Parathyroid adenoma (tissue), 2 donors: ENCODE measurements at regions not wholly inside any gene's neighbourhood (a gene's known extent, or its start where the extent isn't known, plus 50 kb on each side); places are given as distances from the start of the nearest gene placed in this dataset.
"Not testable (repeated sequence)": the region's sequence is repeated elsewhere in the genome, so short reads cannot be mapped to it uniquely, and the experiment has no call there.

Source experiments
- H2AFZ ChIP-seq: fragments of 300-600 bp; sonication (generic); one replicate; pipeline ENCODE4 v1.7.0; 2017; ENCODE audit warnings: antibody characterized with exemption, mild to moderate bottlenecking
- H3K27ac ChIP-seq: fragments of 300-600 bp; sonication (generic); one replicate; pipeline ENCODE4 v1.7.0; 2017
- H3K27me3 ChIP-seq: fragments of 300-600 bp; sonication (generic); one replicate; pipeline ENCODE4 v1.7.0; 2017; ENCODE audit warnings: low read length; ENCODE audit not compliant: control insufficient read depth, insufficient read depth
- H3K36me3 ChIP-seq: fragments of 300-600 bp; sonication (generic); one replicate; pipeline ENCODE4 v1.7.0; 2017; ENCODE audit warnings: low read length; ENCODE audit not compliant: control insufficient read depth, insufficient read depth
- H3K4me1 ChIP-seq: fragments of 300-600 bp; sonication (generic); one replicate; pipeline ENCODE4 v1.7.0; 2017; ENCODE audit warnings: control low read depth
- H3K4me2 ChIP-seq: fragments of 300-600 bp; sonication (generic); one replicate; pipeline ENCODE4 v1.7.0; 2017; ENCODE audit warnings: low read length
- H3K4me3 ChIP-seq: fragments of 300-600 bp; sonication (generic); one replicate; pipeline ENCODE4 v1.7.0; 2017; ENCODE audit warnings: low read depth, low read length
- H3K79me2 ChIP-seq: fragments of 300-600 bp; sonication (generic); one replicate; pipeline ENCODE4 v1.7.0; 2017; ENCODE audit warnings: control low read depth
- H3K9ac ChIP-seq: fragments of 300-600 bp; sonication (generic); one replicate; pipeline ENCODE4 v1.7.0; 2017; ENCODE audit warnings: mild to moderate bottlenecking
- H3K9me3 ChIP-seq: fragments of 300-600 bp; sonication (generic); one replicate; pipeline ENCODE4 v1.7.0; 2017; ENCODE audit warnings: low read length; ENCODE audit not compliant: control insufficient read depth
- CTCF ChIP-seq: fragments of 300-600 bp; sonication (generic); IDR thresholded peaks from one replicate; pipeline ENCODE4 v1.7.0; 2017; ENCODE audit warnings: antibody characterized with exemption, mild to moderate bottlenecking
- donor health status: primary hyperparathyroidism.

DNA sequence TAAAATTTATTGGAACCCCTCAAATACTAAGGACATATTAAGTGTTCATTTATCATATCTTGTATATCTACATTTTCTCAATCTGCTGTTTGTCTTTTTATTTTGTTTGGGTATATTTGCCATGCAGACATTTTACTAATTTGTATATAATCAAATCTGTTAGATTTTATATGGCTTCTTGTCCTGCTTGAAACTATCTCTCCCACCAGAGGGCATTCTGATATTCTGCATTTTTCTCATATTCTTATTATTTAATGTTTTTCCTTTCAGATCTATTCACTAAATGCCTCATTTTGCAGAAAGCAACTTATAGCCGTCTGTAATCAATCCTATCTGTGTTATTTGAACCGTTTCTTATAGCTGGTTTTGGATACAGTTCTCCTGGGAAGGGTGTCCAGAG is 745.5 kb downstream of the LRRIQ3 start:
- TF ChIP-seq CTCF: no peak
- no peaks in the 10 kb centered on the region for H3K9me3 ChIP-seq
- no peaks in the 10 kb centered on the region for H3K36me3 ChIP-seq
- no peak overlapping the region for H3K27ac ChIP-seq
- H2AFZ ChIP-seq: no peak overlapping the region
- H3K4me2 ChIP-seq: no peak overlapping the region
- no peak overlapping the region for H3K9ac ChIP-seq
- H3K27me3 ChIP-seq: no peaks in the 10 kb centered on the region
- no peak overlapping the region for H3K4me3 ChIP-seq
- H3K4me1 ChIP-seq: no peaks in the 10 kb centered on the region
- no peaks in the 10 kb centered on the region for H3K79me2 ChIP-seq

GRCh38 chr1:73450668-73451067 is 747.3 kb downstream of the LRRIQ3 start:
- not testable (repeated sequence) for H3K9me3 ChIP-seq, H3K79me2 ChIP-seq, H3K4me1 ChIP-seq, H3K27ac ChIP-seq, H3K4me3 ChIP-seq, H3K36me3 ChIP-seq, H3K27me3 ChIP-seq, H3K9ac ChIP-seq, H3K4me2 ChIP-seq, H2AFZ ChIP-seq

DNA sequence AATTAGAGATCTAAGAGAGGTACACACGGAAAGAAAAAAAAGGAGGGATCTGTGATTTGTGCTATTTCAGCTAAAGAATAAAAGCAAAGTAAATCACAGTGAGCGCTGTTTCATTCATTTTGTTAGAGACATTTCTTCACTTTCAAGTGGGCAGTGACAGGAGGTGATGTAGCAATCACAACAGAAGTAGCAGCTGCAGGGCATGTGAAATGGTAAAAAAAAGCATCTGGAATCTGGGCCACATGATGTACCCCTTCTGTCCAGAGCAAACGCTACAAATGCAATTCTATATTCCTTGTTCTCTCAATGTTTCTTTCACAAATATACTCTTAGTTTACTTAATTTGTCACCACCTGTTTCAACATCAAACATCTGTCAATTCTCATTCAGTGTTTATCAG is 786.5 kb downstream of the LRRIQ3 start:
- H3K4me3 ChIP-seq: no peak overlapping the region
- no peaks in the 10 kb centered on the region for H3K79me2 ChIP-seq
- no peak overlapping the region for H3K4me2 ChIP-seq
- H3K9ac ChIP-seq: no peak overlapping the region
- no peak overlapping the region for H3K27ac ChIP-seq
- H3K36me3 ChIP-seq: no peaks in the 10 kb centered on the region
- H3K27me3 ChIP-seq: no peaks in the 10 kb centered on the region
- H2AFZ ChIP-seq: no peak overlapping the region
- TF ChIP-seq CTCF: no peak
- no peaks in the 10 kb centered on the region for H3K9me3 ChIP-seq
- H3K4me1 ChIP-seq: no peaks in the 10 kb centered on the region

DNA sequence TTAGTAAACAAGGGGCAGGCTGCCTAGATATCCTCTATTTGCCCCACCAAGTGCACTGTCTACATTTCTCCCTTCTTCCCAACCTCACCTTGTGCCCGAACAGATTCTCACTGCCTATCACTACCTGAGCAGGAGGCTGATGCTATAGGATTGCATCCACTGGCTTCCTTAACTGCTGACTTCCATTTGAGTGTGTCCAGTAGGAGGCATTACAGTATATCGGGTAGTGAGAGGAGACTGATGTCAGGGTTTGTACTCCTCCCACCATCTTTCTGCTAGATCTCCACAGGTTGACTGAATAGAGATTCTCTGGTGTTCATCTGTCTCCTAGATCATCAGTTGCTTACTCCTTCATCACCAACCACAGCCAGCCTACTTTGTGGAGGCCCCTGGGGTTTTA is 796.3 kb downstream of the LRRIQ3 start:
- no peaks in the 10 kb centered on the region for H3K9me3 ChIP-seq
- no peaks in the 10 kb centered on the region for H3K79me2 ChIP-seq
- H3K27me3 ChIP-seq: no peaks in the 10 kb centered on the region
- no peak overlapping the region for H3K4me2 ChIP-seq
- no peak overlapping the region for H3K4me3 ChIP-seq
- no peak overlapping the region for H3K9ac ChIP-seq
- no peaks in the 10 kb centered on the region for H3K36me3 ChIP-seq
- no peak overlapping the region for H2AFZ ChIP-seq
- no peak for TF ChIP-seq CTCF
- H3K4me1 ChIP-seq: no peaks in the 10 kb centered on the region
- no peak overlapping the region for H3K27ac ChIP-seq

GRCh38 chr1:73382966-73383365 is 815.0 kb downstream of the LRRIQ3 start:
- H3K27ac ChIP-seq: no peak overlapping the region
- no peaks in the 10 kb centered on the region for H3K27me3 ChIP-seq
- H3K4me1 ChIP-seq: no peaks in the 10 kb centered on the region
- no peak overlapping the region for H3K9ac ChIP-seq
- H3K36me3 ChIP-seq: no peaks in the 10 kb centered on the region
- H3K4me2 ChIP-seq: no peak overlapping the region
- H3K79me2 ChIP-seq: no peaks in the 10 kb centered on the region
- H3K9me3 ChIP-seq: no peaks in the 10 kb centered on the region
- no peak overlapping the region for H2AFZ ChIP-seq
- TF ChIP-seq CTCF: no peak
- H3K4me3 ChIP-seq: no peak overlapping the region
